T-helper 2 cell treated with Interferon-gamma antibody and Interleukin-4, amounts not matched to agents 5 μg/mL and 100 μg/mL, for 36 hours (primary cell): ENCODE measurements at regions not wholly inside any gene's neighbourhood (a gene's known extent, or its start where the extent isn't known, plus 50 kb on each side); places are given as distances from the start of the nearest gene placed in this dataset.
"Not testable (repeated sequence)": the region's sequence is repeated elsewhere in the genome, so short reads cannot be mapped to it uniquely, and the experiment has no call there.

Source experiments
- DNase-seq: peaks from one replicate; pipeline ENCODE4 v3.0.0; 2021; ENCODE audit warnings: low spot score
- H3K27ac Mint-ChIP-seq: one replicate; pipeline ENCODE4 v1.8.0; 2021; ENCODE audit warnings: mild to moderate bottlenecking, mixed read lengths
- H3K27me3 Mint-ChIP-seq: one replicate; pipeline ENCODE4 v1.8.0; 2021; ENCODE audit warnings: low read depth, mixed read lengths
- H3K36me3 Mint-ChIP-seq: one replicate; pipeline ENCODE4 v1.8.0; 2021; ENCODE audit warnings: low read depth, mixed read lengths
- H3K4me1 Mint-ChIP-seq: one replicate; pipeline ENCODE4 v1.8.0; 2021; ENCODE audit warnings: low read depth, mixed read lengths
- H3K4me3 Mint-ChIP-seq: one replicate; pipeline ENCODE4 v1.8.0; 2022; ENCODE audit warnings: mild to moderate bottlenecking, moderate library complexity, mixed read lengths
- H3K9me3 Mint-ChIP-seq: one replicate; pipeline ENCODE4 v1.8.0; 2021; ENCODE audit warnings: mixed read lengths

GRCh38 chr9:96065482-96066251, 190.2 kb downstream of the ERCC6L2 start:
- no peak for DNase-seq
- Mint-ChIP-seq H3K27me3 (peaks cover 5% of the 10 kb centered on the region), H3K36me3 (no peaks in the 10 kb centered on the region), H3K4me3 (no peak overlapping the region), H3K27ac (no peak overlapping the region), H3K9me3 (no peaks in the 10 kb centered on the region), H3K4me1 (peaks cover 15% of the 10 kb centered on the region)

- Mint-ChIP-seq H3K4me3 (no peak overlapping the region), H3K36me3 (no peaks in the 10 kb centered on the region), H3K27me3 (peaks cover 1% of the 10 kb centered on the region), H3K27ac (no peak overlapping the region), H3K9me3 (no peaks in the 10 kb centered on the region), H3K4me1 (peaks cover 18% of the 10 kb centered on the region)
- DNase-seq = no peak
These were observed 189.5 kb downstream of the ERCC6L2 start for GRCh38 chr9:96064826-96065481.

DNA sequence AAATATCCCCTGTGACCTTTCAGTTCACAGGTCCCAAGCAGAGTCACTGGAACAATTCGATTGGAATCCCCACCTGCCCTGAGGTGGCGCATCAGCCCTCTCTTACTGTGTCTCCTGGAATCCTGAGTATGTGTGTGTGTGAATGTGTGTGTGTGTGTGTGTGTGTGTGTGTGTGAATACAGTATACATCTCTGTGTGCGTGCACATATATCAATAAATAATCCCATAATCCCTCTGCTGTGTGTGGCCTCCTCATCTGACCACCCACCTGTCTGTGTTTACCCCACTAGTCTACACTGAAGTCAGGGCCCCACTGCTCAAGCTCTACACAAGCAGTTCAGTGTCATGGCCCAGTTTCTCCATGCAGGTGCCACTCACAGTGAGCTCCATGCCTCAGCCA, 187.4 kb downstream of the ERCC6L2 start:
- Mint-ChIP-seq H3K27me3 (no peaks in the 10 kb centered on the region), H3K36me3 (no peaks in the 10 kb centered on the region), H3K27ac (no peak overlapping the region), H3K9me3 (no peaks in the 10 kb centered on the region), H3K4me3 (no peak overlapping the region), H3K4me1 (peaks cover 22% of the 10 kb centered on the region)
- no peak for DNase-seq

- Mint-ChIP-seq H3K9me3 (no peaks in the 10 kb centered on the region), H3K4me1 (peaks cover 23% of the 10 kb centered on the region), H3K27ac (no peak overlapping the region), H3K36me3 (no peaks in the 10 kb centered on the region), H3K4me3 (no peak overlapping the region), H3K27me3 (no peaks in the 10 kb centered on the region)
- no peak for DNase-seq
These were observed 186.5 kb downstream of the ERCC6L2 start for GRCh38 chr9:96062031-96062430.

DNA sequence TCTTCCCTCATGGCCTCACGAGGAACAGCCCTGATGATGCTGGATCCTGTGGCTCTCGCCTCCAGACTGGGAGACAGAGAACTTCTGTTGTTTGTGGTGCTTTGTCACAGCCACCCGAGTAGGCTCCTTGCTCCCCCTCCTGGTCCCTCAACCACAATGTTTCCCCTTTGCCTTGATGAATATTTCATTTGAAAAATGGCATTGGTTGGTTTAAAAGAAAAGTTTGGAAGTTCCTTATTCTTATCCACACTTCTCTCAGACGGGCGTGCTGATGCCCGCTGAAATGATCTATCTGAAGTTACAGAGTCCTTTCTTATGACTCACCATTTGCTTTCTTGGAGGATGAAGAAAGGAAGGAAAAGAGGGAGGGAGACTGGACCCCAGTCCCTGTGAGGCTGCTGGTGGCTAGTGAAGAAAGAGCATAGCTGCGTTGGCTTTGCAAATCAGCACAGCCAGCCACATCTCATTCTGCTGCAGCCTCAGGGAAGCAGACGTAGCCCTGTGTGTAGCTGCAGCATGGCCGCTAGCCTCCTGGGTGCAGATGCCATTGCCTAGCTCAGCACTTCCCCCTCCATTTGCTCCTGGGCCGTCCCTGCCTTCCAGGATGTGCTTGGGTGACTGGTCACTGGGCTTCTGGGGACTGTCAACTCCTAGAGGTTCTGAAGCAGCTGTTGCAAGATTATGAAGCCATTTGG, 185.9 kb downstream of the ERCC6L2 start:
- peaks cover 27% of the 10 kb centered on the region for H3K4me1 Mint-ChIP-seq
- H3K27ac Mint-ChIP-seq = no peak overlapping the region
- H3K9me3 Mint-ChIP-seq = no peaks in the 10 kb centered on the region
- H3K27me3 Mint-ChIP-seq = no peaks in the 10 kb centered on the region
- H3K36me3 Mint-ChIP-seq = no peaks in the 10 kb centered on the region
- DNase-seq = peak; percentile 17
- no peak overlapping the region for H3K4me3 Mint-ChIP-seq

DNA sequence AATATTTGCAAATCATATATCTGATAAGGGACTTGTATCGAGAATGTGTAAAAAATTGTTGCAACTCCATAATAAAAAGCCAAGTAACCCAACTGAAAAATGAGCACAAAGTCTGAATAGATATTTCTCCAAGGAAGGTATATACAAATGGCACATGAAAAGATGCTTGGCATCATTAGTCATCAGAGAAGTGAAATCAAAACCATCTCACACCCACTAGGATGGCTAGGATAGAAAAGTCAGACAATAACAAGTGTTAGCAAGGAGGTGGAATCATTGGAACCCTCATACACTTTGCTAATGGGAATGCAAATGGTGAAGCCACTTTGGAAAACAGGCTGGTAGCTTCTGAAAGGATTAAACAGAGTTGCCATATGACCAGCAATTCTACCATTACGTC, 182.7 kb downstream of the ERCC6L2 start:
- no peaks in the 10 kb centered on the region for H3K27me3 Mint-ChIP-seq
- no peak overlapping the region for H3K4me3 Mint-ChIP-seq
- H3K4me1 Mint-ChIP-seq = peaks cover 27% of the 10 kb centered on the region
- DNase-seq = no peak
- no peaks in the 10 kb centered on the region for H3K9me3 Mint-ChIP-seq
- no peak overlapping the region for H3K27ac Mint-ChIP-seq
- no peaks in the 10 kb centered on the region for H3K36me3 Mint-ChIP-seq

DNA sequence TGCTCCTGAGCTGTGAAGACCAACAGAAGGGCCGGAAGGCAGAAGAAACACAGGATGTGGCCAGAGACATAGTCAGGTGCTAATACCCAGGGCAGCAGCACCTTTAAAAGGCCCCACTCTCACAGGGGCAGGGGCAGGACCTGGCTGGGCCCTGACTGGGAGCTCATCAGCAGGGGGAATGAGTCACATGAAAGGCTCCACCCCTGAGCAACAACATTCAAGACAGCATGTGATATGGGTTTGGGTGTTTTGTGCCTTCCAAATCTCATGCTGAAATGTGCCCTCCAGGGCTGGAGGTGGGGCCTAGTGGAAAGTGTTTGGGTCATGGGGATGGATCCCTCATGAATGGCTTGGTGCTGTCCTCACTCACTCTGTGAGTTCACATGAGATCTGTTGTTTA, 181.7 kb downstream of the ERCC6L2 start:
- no peak overlapping the region for H3K4me3 Mint-ChIP-seq
- H3K4me1 Mint-ChIP-seq = peaks cover 25% of the 10 kb centered on the region
- DNase-seq = no peak
- H3K36me3 Mint-ChIP-seq = no peaks in the 10 kb centered on the region
- no peaks in the 10 kb centered on the region for H3K9me3 Mint-ChIP-seq
- no peak overlapping the region for H3K27ac Mint-ChIP-seq
- H3K27me3 Mint-ChIP-seq = no peaks in the 10 kb centered on the region

- Mint-ChIP-seq H3K4me3 (no peak overlapping the region), H3K4me1 (peaks cover 17% of the 10 kb centered on the region), H3K27ac (no peak overlapping the region), H3K9me3 (no peaks in the 10 kb centered on the region), H3K36me3 (no peaks in the 10 kb centered on the region), H3K27me3 (no peaks in the 10 kb centered on the region)
- DNase-seq = no peak
These were observed 180.7 kb downstream of the ERCC6L2 start for GRCh38 chr9:96056226-96056625.

- not testable (repeated sequence) for H3K9me3 Mint-ChIP-seq, H3K27me3 Mint-ChIP-seq, H3K36me3 Mint-ChIP-seq, H3K4me1 Mint-ChIP-seq, H3K4me3 Mint-ChIP-seq, H3K27ac Mint-ChIP-seq, DNase-seq
These were observed 178.8 kb downstream of the ERCC6L2 start for GRCh38 chr9:96054248-96054647.

GRCh38 chr9:96052686-96053085, 177.2 kb downstream of the ERCC6L2 start:
- Mint-ChIP-seq H3K27me3 (no peaks in the 10 kb centered on the region), H3K4me3 (no peak overlapping the region), H3K9me3 (no peaks in the 10 kb centered on the region), H3K4me1 (peaks cover 8% of the 10 kb centered on the region), H3K36me3 (no peaks in the 10 kb centered on the region), H3K27ac (no peak overlapping the region)
- DNase-seq = no peak

GRCh38 chr9:96051423-96051822, 175.9 kb downstream of the ERCC6L2 start:
- H3K4me3 Mint-ChIP-seq = no peak overlapping the region
- H3K27ac Mint-ChIP-seq = no peak overlapping the region

DNA sequence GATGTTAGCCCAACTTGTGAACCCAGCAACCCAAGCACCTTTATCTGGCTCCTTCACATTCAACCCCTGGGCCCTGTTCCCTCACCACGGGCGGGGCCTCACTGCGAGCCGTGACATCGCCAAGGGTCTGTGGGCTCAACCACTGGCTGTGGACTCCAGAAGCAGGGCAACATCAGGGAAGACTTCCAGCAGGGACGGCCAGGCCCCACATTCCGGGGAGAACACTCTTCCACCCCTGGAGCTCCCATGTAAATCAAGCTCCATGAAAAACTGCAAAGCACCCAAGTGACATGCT, 175.3 kb downstream of the ERCC6L2 start:
- no peak for DNase-seq
- Mint-ChIP-seq H3K36me3 (no peaks in the 10 kb centered on the region), H3K27me3 (peaks cover 7% of the 10 kb centered on the region), H3K9me3 (no peaks in the 10 kb centered on the region), H3K27ac (no peak overlapping the region), H3K4me1 (peaks cover 3% of the 10 kb centered on the region), H3K4me3 (no peak overlapping the region)

More at GRCh38 chr9:96051423-96051822, 175.9 kb downstream of the ERCC6L2 start:
- Mint-ChIP-seq H3K36me3 (no peaks in the 10 kb centered on the region), H3K9me3 (no peaks in the 10 kb centered on the region), H3K4me1 (peaks cover 3% of the 10 kb centered on the region), H3K27me3 (peaks cover 4% of the 10 kb centered on the region)
- no peak for DNase-seq

DNA sequence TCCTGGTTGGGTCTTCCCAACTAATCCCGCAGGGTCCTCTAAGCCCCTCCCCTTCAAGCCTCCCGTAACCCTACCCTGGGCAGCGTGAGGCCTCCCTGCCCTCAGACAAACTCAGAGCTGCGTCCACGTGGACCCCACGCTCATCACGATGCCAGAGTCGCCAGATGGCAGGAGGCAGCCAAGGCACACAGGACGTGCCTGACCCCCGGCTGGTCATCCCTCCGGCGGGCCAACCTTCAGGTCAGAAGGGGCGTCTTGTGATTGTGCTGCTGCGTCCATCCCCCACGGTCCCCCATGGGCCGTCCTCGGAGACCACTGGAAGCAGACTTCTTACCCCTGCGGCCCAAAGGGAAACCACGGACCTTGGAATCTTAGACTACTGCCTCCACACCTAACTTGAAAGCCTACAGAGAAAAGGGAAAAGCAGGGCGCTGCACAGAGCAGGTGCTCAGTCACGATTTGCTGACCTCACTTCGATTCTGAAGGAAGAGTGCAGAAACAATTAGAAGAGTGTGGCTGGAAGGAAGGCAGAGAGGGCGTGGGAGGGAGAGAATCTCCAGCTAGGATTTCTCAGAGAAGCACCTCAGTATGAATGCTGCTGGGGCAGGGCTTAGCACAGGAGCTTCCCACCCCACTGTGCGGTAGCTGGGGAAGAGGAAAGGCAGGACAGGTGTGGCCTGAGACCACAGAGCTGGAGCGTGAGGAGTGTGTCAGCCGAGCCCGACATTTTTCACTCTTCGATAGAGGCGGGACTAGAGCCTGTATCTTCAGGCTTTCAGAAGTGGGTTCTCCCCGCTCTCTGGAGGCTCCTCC, 174.8 kb downstream of the ERCC6L2 start:
- peaks cover 7% of the 10 kb centered on the region for H3K27me3 Mint-ChIP-seq
- no peak for DNase-seq
- no peak overlapping the region for H3K4me3 Mint-ChIP-seq
- H3K36me3 Mint-ChIP-seq = no peaks in the 10 kb centered on the region
- no peaks in the 10 kb centered on the region for H3K9me3 Mint-ChIP-seq
- peaks cover 3% of the 10 kb centered on the region for H3K4me1 Mint-ChIP-seq
- no peak overlapping the region for H3K27ac Mint-ChIP-seq
